HepG2 (cell line): ENCODE measurements at regions not wholly inside any gene's neighbourhood (a gene's known extent, or its start where the extent isn't known, plus 50 kb on each side); places are given as distances from the start of the nearest gene placed in this dataset.

ENCODE experiments used
- ATAC-seq: fragments of 200-7000 bp; cut with Tn5 transposase; 3 replicates; pipeline ENCODE4 v1.9.1; 2020; ENCODE audit warnings: mild to moderate bottlenecking, moderate library complexity
- BruUV-seq: library from RNA; stranded (reverse); fragments of 400-500 nt; replicated peaks from 2 replicates; lab custom pipeline; 2021; lab: Mats Ljungman, UMichigan
- CTCF ChIA-PET: fragments of 300-600 bp; formaldehyde crosslinking; extraction: SDS; loops from one replicate; lab custom pipeline; 2021; ENCODE audit warnings: low total read pairs, inconsistent platforms, low intra/inter-chr PET ratio; lab: Yijun Ruan, JAX
- POLR2A ChIA-PET: fragments of 350-600 bp; sonication (Branson Sonifier 250); formaldehyde crosslinking; loops from one replicate; lab custom pipeline; 2020; ENCODE audit warnings: antibody characterized with exemption, inconsistent platforms; lab: Yijun Ruan, JAX
- DNase-seq: peaks from one replicate; pipeline ENCODE4 v3.0.0-alpha.2; 2015; ENCODE audit warnings: low spot score
- FAIRE-seq: peaks from 3 replicates; lab custom pipeline; 2011; peaks lifted over from hg19 to GRCh38; lab: Jason Lieb, UNC
- H2AFZ ChIP-seq: one replicate; pipeline ENCODE4 v1.6.1; 2011; ENCODE audit warnings: low read length, inconsistent platforms
- H3K27ac ChIP-seq: fragments of 300-600 bp; 3 replicates; pipeline ENCODE4 v1.8.0; 2011; ENCODE audit warnings: mixed run types, mild to moderate bottlenecking, mixed read lengths, low read length, inconsistent platforms; ENCODE audit not compliant: insufficient read depth; ENCODE audit errors: extremely low read length
- H3K27me3 ChIP-seq, 2 experiments: fragments of 200-600 bp in 1 of 2; 2 replicates in 1 of 2; 3 replicates in 1 of 2; pipeline versions ENCODE4 v1.6.0 to v1.8.0; 2011; ENCODE audit warnings: low read length in 2 of 2, mild to moderate bottlenecking in 2 of 2, moderate library complexity in 2 of 2, inconsistent platforms in 1 of 2; ENCODE audit not compliant: insufficient read depth in 2 of 2, control insufficient read depth in 1 of 2
- H3K36me3 ChIP-seq, 2 experiments: fragments of 200-600 bp in 1 of 2; replicated peaks in 1 of 2; 2 replicates in 1 of 2; 3 replicates in 1 of 2; pipeline versions ENCODE4 v1.5.1 to v1.8.0; 2011; ENCODE audit warnings: low read length in 2 of 2, inconsistent platforms in 1 of 2; ENCODE audit not compliant: insufficient read depth in 2 of 2, control insufficient read depth in 1 of 2
- H3K4me1 ChIP-seq: 2 replicates; pipeline ENCODE4 v1.5.1; 2012; ENCODE audit warnings: low read length, inconsistent platforms; ENCODE audit not compliant: insufficient read depth
- H3K4me2 ChIP-seq: 2 replicates; pipeline ENCODE4 v1.6.0; 2011; ENCODE audit warnings: low read depth, low read length, inconsistent platforms
- H3K4me3 ChIP-seq, 3 experiments: fragments of 200-600 bp in 1 of 3; sonication (generic), shearing (Covaris generic) in 1 of 3; replicated peaks in 1 of 3; 2 replicates each; pipeline ENCODE4 v1.5.1; 2011 to 2016; ENCODE audit warnings: low read length in 3 of 3, inconsistent platforms in 2 of 3, low read depth in 2 of 3, mild to moderate bottlenecking in 2 of 3, control low read depth in 1 of 3, mixed read lengths in 1 of 3; ENCODE audit not compliant: insufficient read depth in 1 of 3
- H3K79me2 ChIP-seq: one replicate; pipeline ENCODE4 v1.6.1; 2011; ENCODE audit warnings: low read length, inconsistent platforms; ENCODE audit not compliant: insufficient read depth
- H3K9ac ChIP-seq: 2 replicates; pipeline ENCODE4 v1.6.0; 2011; ENCODE audit warnings: mild to moderate bottlenecking, low read depth, low read length, inconsistent platforms; ENCODE audit not compliant: insufficient read depth
- H3K9me3 ChIP-seq: 2 replicates; pipeline ENCODE4 v1.5.1; 2012; ENCODE audit warnings: mild to moderate bottlenecking, low read length
- H4K20me1 ChIP-seq: 2 replicates; pipeline ENCODE4 v1.6.0; 2011; ENCODE audit warnings: inconsistent platforms, mild to moderate bottlenecking, low read length, moderate library complexity; ENCODE audit not compliant: insufficient read depth
- ADNP ChIP-seq: sonication (generic); formaldehyde crosslinking; IDR thresholded peaks from 2 replicates; pipeline ENCODE4 v1.4.0; 2020; ENCODE audit warnings: missing genetic modification reagents
- AFF4 ChIP-seq: sonication (generic); formaldehyde crosslinking; IDR thresholded peaks from 2 replicates; pipeline ENCODE4 v1.4.0; 2020; ENCODE audit warnings: missing genetic modification reagents
- ARNT2 ChIP-seq: sonication (generic); formaldehyde crosslinking; IDR thresholded peaks from 2 replicates; pipeline ENCODE4 v1.8.0; 2022; ENCODE audit warnings: mild to moderate bottlenecking, low read depth, missing genetic modification reagents, moderate library complexity
- KDM5B ChIP-seq: sonication (generic); formaldehyde crosslinking; IDR thresholded peaks from 2 replicates; pipeline ENCODE4 v1.4.0; 2020; ENCODE audit warnings: missing genetic modification reagents, mild to moderate bottlenecking, borderline replicate concordance
- KDM6A ChIP-seq: IDR thresholded peaks from 2 replicates; pipeline ENCODE4 v1.6.1; 2016; ENCODE audit warnings: low read depth
- MBD4 ChIP-seq: IDR thresholded peaks from 2 replicates; pipeline ENCODE4 v1.6.1; 2012; ENCODE audit warnings: low read length, inconsistent platforms, borderline replicate concordance
- MTF1 ChIP-seq: sonication (generic); formaldehyde crosslinking; IDR thresholded peaks from 2 replicates; pipeline ENCODE4 v1.5.0; 2020; ENCODE audit warnings: missing genetic modification reagents
- NFRKB ChIP-seq: fragments of 450-650 bp; IDR thresholded peaks from 2 replicates; pipeline ENCODE4 v1.6.1; 2017
- RARG ChIP-seq: sonication (generic); formaldehyde crosslinking; IDR thresholded peaks from 2 replicates; pipeline ENCODE4 v1.4.0; 2020; ENCODE audit warnings: low read depth, mild to moderate bottlenecking, missing genetic modification reagents
- TCF7 ChIP-seq: sonication (generic); IDR thresholded peaks from 2 replicates; pipeline ENCODE4 v1.6.1; 2016; ENCODE audit warnings: antibody characterized with exemption, low read depth
- THAP11 ChIP-seq: IDR thresholded peaks from 2 replicates; pipeline ENCODE4 v1.6.1; 2016; ENCODE audit warnings: missing biosample characterization, missing genetic modification reagents
- ZNF260 ChIP-seq: sonication (generic); formaldehyde crosslinking; IDR thresholded peaks from 2 replicates; pipeline ENCODE4 v1.4.0; 2020; ENCODE audit warnings: missing genetic modification reagents, low read depth, mild to moderate bottlenecking, borderline replicate concordance
- ZNF280B ChIP-seq: sonication (generic); formaldehyde crosslinking; IDR thresholded peaks from 2 replicates; pipeline ENCODE4 v1.5.0; 2020; ENCODE audit warnings: missing genetic modification reagents, mild to moderate bottlenecking, borderline replicate concordance
- ZNF44 ChIP-seq: sonication (generic); formaldehyde crosslinking; IDR thresholded peaks from 2 replicates; pipeline ENCODE4 v1.5.1; 2020; ENCODE audit warnings: mild to moderate bottlenecking, missing genetic modification reagents
- ZNF558 ChIP-seq: sonication (generic); formaldehyde crosslinking; IDR thresholded peaks from 2 replicates; pipeline ENCODE4 v1.9.0; 2022; ENCODE audit warnings: mild to moderate bottlenecking, missing genetic modification reagents, borderline replicate concordance
- ZNF589 ChIP-seq: sonication (generic); formaldehyde crosslinking; conservative IDR thresholded peaks from 2 replicates; pipeline ENCODE4 v1.8.0; 2022; ENCODE audit warnings: mild to moderate bottlenecking, moderate library complexity, missing genetic modification reagents
- WGBS: methylation state at CpG from one replicate; pipeline ENCODE4 v1.1.6; 2017; ENCODE audit warnings: low lambda C conversion rate; 5-methylcytosine and 5-hydroxymethylcytosine counted together
- in situ Hi-C: cut with HindIII; loops from 2 replicates; pipeline ENCODE4 v1.10.0; 2017; ENCODE audit warnings: low pct_unique_long_range_greater_than_20kb; ENCODE audit not compliant: extremely low pct_ligation_motif_present
- intact Hi-C: fragments of 100-400 bp; cut with micrococcal nuclease; formaldehyde crosslinking; loops from one replicate; pipeline ENCODE4 v1.10.0; 2022; ENCODE audit not compliant: unreplicated experiment

- Histone ChIP-seq H3K9ac (no peak overlapping the region), H3K4me2 (no peak overlapping the region), H3K9me3 (no peaks in the 10 kb centered on the region), H3K4me3 (no peak overlapping the region), H3K27me3 (no peaks in the 10 kb centered on the region), H3K27ac (no peak overlapping the region), H4K20me1 (no peaks in the 10 kb centered on the region), H2AFZ (no peak overlapping the region), H3K79me2 (no peaks in the 10 kb centered on the region), H3K36me3 (no peaks in the 10 kb centered on the region), H3K4me1 (no peaks in the 10 kb centered on the region)
- TF ChIP-seq KDM5B (CRISPR knock-in tag) (no peak), KDM6A (CRISPR knock-in tag) (no peak), ZNF280B (CRISPR knock-in tag) (no peak), THAP11 (no peak), ZNF558 (CRISPR knock-in tag) (no peak), ZNF589 (CRISPR knock-in tag) (no peak), ZNF44 (CRISPR knock-in tag) (no peak), ADNP (no peak)
- POLR2A ChIA-PET = no interaction called here
- CTCF ChIA-PET = no interaction called here
- intact Hi-C loops = no loop called here
- FAIRE-seq = no peak
- no peak for DNase-seq
- no peak for ATAC-seq
- WGBS = 5% methylated on average over 6 of the region's 6 CpGs
- BruUV-seq = no TSS peak
- in situ Hi-C loops = no loop called here
These were observed 292.3 kb upstream of the E2F7 start for GRCh38 chr12:77357655-77358054.

GRCh38 chr12:77354766-77355362 lies 289.5 kb upstream of the E2F7 start:
- no peaks in the 10 kb centered on the region for H4K20me1 ChIP-seq
- no peak overlapping the region for H3K9ac ChIP-seq
- H2AFZ ChIP-seq = no peak overlapping the region
- ATAC-seq = no peak
- H3K27ac ChIP-seq = no peak overlapping the region
- ChIA-PET POLR2A (no interaction called here), CTCF (no interaction called here)
- no peaks in the 10 kb centered on the region for H3K79me2 ChIP-seq
- intact Hi-C loops (no loop called here), in situ Hi-C loops (no loop called here)
- H3K4me3 ChIP-seq = no peak overlapping the region
- H3K4me1 ChIP-seq = no peaks in the 10 kb centered on the region
- DNase-seq = no peak
- H3K36me3 ChIP-seq = no peaks in the 10 kb centered on the region
- no peak for FAIRE-seq
- H3K27me3 ChIP-seq = no peaks in the 10 kb centered on the region
- no peak overlapping the region for H3K4me2 ChIP-seq
- H3K9me3 ChIP-seq = no peaks in the 10 kb centered on the region
- BruUV-seq = no TSS peak
- WGBS = 0% methylated on average over 2 of the region's 2 CpGs
- TF ChIP-seq AFF4 = no peak
- TF ChIP-seq ARNT2 (CRISPR knock-in tag) = no peak
- no peak for TF ChIP-seq MBD4
- no peak for TF ChIP-seq TCF7
- no peak for TF ChIP-seq ZNF260 (CRISPR knock-in tag)
- no peak for TF ChIP-seq RARG (CRISPR knock-in tag)
- TF ChIP-seq MTF1 (CRISPR knock-in tag) = no peak
- no peak for TF ChIP-seq NFRKB
